ENCODE measurements at regions not wholly inside any gene's neighbourhood (a gene's known extent, or its start where the extent isn't known, plus 50 kb on each side); places are given as distances from the start of the nearest gene placed in this dataset.
A peak's percentile ranks its signal among the peaks of the same experiment; 100 is the strongest.
"Not testable (repeated sequence)": the region's sequence is repeated elsewhere in the genome, so short reads cannot be mapped to it uniquely, and the experiment has no call there.

- Histone ChIP-seq H3K9me3 (peaks cover 0 to 4% (median 0%) of the 10 kb centered on the region in 3 donors), H3K27ac (no peak overlapping the region), H3K4me1 (peaks cover 0 to 8% of the 10 kb centered on the region in 2 donors), H3K4me3 (no peak overlapping the region), H3K36me3 (no peaks in the 10 kb centered on the region), H3K27me3 (no peaks in the 10 kb centered on the region)
- ATAC-seq (no peak), DNase-seq (no peak)
- intact Hi-C loops (cut with DNase I; ENCODE audit: low total_unique reads) (no loop called here), in situ Hi-C loops (cut with MboI; ENCODE audit: low sequenced_read_pairs in 4 of 4) (no loop called here)
- TF ChIP-seq POLR2A (IDR thresholded peaks at IDR 0.05) (no peak), CTCF (IDR thresholded peaks at IDR 0.05 in 4 of 5, conservative IDR thresholded peaks at IDR 0.05 in 1 of 5) (no peak)
Measured at GRCh38 chr1:96524100-96524499, 197.5 kb upstream of the PTBP2 start.

- DNase-seq (peak; percentile 33 to 57), ATAC-seq (peak; percentile 80 to 90)
- Histone ChIP-seq H3K4me3 (no peak overlapping the region), H3K9me3 (peaks cover 0 to 4% (median 0%) of the 10 kb centered on the region in 3 donors), H3K27me3 (no peaks in the 10 kb centered on the region), H3K36me3 (no peaks in the 10 kb centered on the region), H3K4me1 (peaks cover 0 to 8% of the 10 kb centered on the region in 2 donors), H3K27ac (peak overlapping the region; percentile 52 to 76 (median 62))
- TF ChIP-seq POLR2A (IDR thresholded peaks at IDR 0.05) (no peak), CTCF (IDR thresholded peaks at IDR 0.05 in 4 of 5, conservative IDR thresholded peaks at IDR 0.05 in 1 of 5) (no peak)
- intact Hi-C loops (cut with DNase I; ENCODE audit: low total_unique reads) (no loop called here), in situ Hi-C loops (cut with MboI; ENCODE audit: low sequenced_read_pairs in 4 of 4) (no loop called here)
Measured at GRCh38 chr1:96525657-96526557, 195.7 kb upstream of the PTBP2 start.

- H3K36me3 ChIP-seq; H3K27me3 ChIP-seq; H3K4me3 ChIP-seq; ATAC-seq; DNase-seq; intact Hi-C loops (cut with DNase I; ENCODE audit: low total_unique reads); in situ Hi-C loops (cut with MboI; ENCODE audit: low sequenced_read_pairs in 4 of 4); H3K9me3 ChIP-seq; H3K4me1 ChIP-seq; H3K27ac ChIP-seq: not testable (repeated sequence)
Measured at GRCh38 chr1:96528672-96529071, 192.9 kb upstream of the PTBP2 start.

GRCh38 chr1:96533820-96534219 is 187.8 kb upstream of the PTBP2 start:
- H3K27ac ChIP-seq: no peak overlapping the region
- H3K27me3 ChIP-seq: no peaks in the 10 kb centered on the region
- DNase-seq (no peak), ATAC-seq (no peak)
- no peaks in the 10 kb centered on the region for H3K36me3 ChIP-seq
- H3K9me3 ChIP-seq: no peaks in the 10 kb centered on the region
- peaks cover 4 to 12% of the 10 kb centered on the region in 2 donors for H3K4me1 ChIP-seq
- in situ Hi-C loops (cut with MboI; ENCODE audit: low sequenced_read_pairs in 4 of 4) (no loop called here), intact Hi-C loops (cut with DNase I; ENCODE audit: low total_unique reads) (no loop called here)
- no peak overlapping the region for H3K4me3 ChIP-seq
- TF ChIP-seq POLR2A (IDR thresholded peaks at IDR 0.05) (no peak), CTCF (IDR thresholded peaks at IDR 0.05 in 4 of 5, conservative IDR thresholded peaks at IDR 0.05 in 1 of 5) (no peak)

GRCh38 chr1:96536581-96536980 is 185.0 kb upstream of the PTBP2 start:
- no peak for DNase-seq
- Histone ChIP-seq H3K27ac (no peak overlapping the region), H3K4me1 (peaks cover 16 to 19% of the 10 kb centered on the region in 2 donors), H3K9me3 (no peaks in the 10 kb centered on the region), H3K4me3 (no peak overlapping the region), H3K27me3 (no peaks in the 10 kb centered on the region), H3K36me3 (no peaks in the 10 kb centered on the region)
- intact Hi-C loops (cut with DNase I; ENCODE audit: low total_unique reads): no loop called here
- no peak for ATAC-seq
- TF ChIP-seq POLR2A (IDR thresholded peaks at IDR 0.05) (no peak), CTCF (IDR thresholded peaks at IDR 0.05 in 4 of 5, conservative IDR thresholded peaks at IDR 0.05 in 1 of 5) (no peak)
- in situ Hi-C loops (cut with MboI; ENCODE audit: low sequenced_read_pairs in 4 of 4): no loop called here

Data from gastrocnemius medialis (tissue), 4 donors.